NCI-H2196 (cell line): ENCODE measurements at regions not wholly inside any gene's neighbourhood (a gene's known extent, or its start where the extent isn't known, plus 50 kb on each side); places are given as distances from the start of the nearest gene placed in this dataset.

Experiments
- DNase-seq: peaks from one replicate; lab custom pipeline; 2025; ENCODE audit not compliant: unreplicated experiment; lab: John Stamatoyannopoulos, UW

GRCh38 chr3:90010341-90010740 is 902.9 kb downstream of the EPHA3 start:
- DNase-seq: no peak

GRCh38 chr3:90011131-90011530 is 903.7 kb downstream of the EPHA3 start:
- DNase-seq: no peak

- no peak for DNase-seq
These were observed 904.2 kb downstream of the EPHA3 start for GRCh38 chr3:90011596-90011995.

- no peak for DNase-seq
These were observed 904.6 kb downstream of the EPHA3 start for GRCh38 chr3:90011996-90012395.

- no peak for DNase-seq
These were observed 908.4 kb downstream of the EPHA3 start for GRCh38 chr3:90015688-90016356.

- DNase-seq: no peak
These were observed 909.1 kb downstream of the EPHA3 start for GRCh38 chr3:90016555-90016954.

- DNase-seq: no peak
These were observed 911.4 kb downstream of the EPHA3 start for GRCh38 chr3:90018779-90019178.

GRCh38 chr3:90025019-90025418 is 917.6 kb downstream of the EPHA3 start:
- no peak for DNase-seq

GRCh38 chr3:90026406-90026805 is 919.0 kb downstream of the EPHA3 start:
- no peak for DNase-seq

GRCh38 chr3:90031121-90031520 is 923.7 kb downstream of the EPHA3 start:
- DNase-seq: no peak

- no peak for DNase-seq
These were observed 925.7 kb downstream of the EPHA3 start for GRCh38 chr3:90032980-90033641.

- DNase-seq: no peak
These were observed 926.6 kb downstream of the EPHA3 start for GRCh38 chr3:90034038-90034437.

- DNase-seq: no peak
These were observed 928.2 kb downstream of the EPHA3 start for GRCh38 chr3:90035643-90036042.

- DNase-seq: no peak
These were observed 929.6 kb downstream of the EPHA3 start for GRCh38 chr3:90036939-90037469.

- no peak for DNase-seq
These were observed 932.6 kb downstream of the EPHA3 start for GRCh38 chr3:90039994-90040393.

- DNase-seq: no peak
These were observed 933.1 kb downstream of the EPHA3 start for GRCh38 chr3:90040554-90040953.

- no peak for DNase-seq
These were observed 934.6 kb downstream of the EPHA3 start for GRCh38 chr3:90041995-90042394.

GRCh38 chr3:90043287-90043686 is 935.9 kb downstream of the EPHA3 start:
- DNase-seq: no peak

GRCh38 chr3:90044084-90044816 is 936.8 kb downstream of the EPHA3 start:
- no peak for DNase-seq

GRCh38 chr3:90052425-90052950 is 945.1 kb downstream of the EPHA3 start:
- no peak for DNase-seq

- DNase-seq: no peak
These were observed 946.9 kb downstream of the EPHA3 start for GRCh38 chr3:90054311-90054710.

GRCh38 chr3:90055666-90056065 is 948.2 kb downstream of the EPHA3 start:
- DNase-seq: no peak
